ENCODE measurements at regions not wholly inside any gene's neighbourhood (a gene's known extent, or its start where the extent isn't known, plus 50 kb on each side); places are given as distances from the start of the nearest gene placed in this dataset.

- no peak for DNase-seq
Observed at GRCh38 chr10:106520698-106521097, 643.8 kb downstream of the SORCS1 start.

DNA sequence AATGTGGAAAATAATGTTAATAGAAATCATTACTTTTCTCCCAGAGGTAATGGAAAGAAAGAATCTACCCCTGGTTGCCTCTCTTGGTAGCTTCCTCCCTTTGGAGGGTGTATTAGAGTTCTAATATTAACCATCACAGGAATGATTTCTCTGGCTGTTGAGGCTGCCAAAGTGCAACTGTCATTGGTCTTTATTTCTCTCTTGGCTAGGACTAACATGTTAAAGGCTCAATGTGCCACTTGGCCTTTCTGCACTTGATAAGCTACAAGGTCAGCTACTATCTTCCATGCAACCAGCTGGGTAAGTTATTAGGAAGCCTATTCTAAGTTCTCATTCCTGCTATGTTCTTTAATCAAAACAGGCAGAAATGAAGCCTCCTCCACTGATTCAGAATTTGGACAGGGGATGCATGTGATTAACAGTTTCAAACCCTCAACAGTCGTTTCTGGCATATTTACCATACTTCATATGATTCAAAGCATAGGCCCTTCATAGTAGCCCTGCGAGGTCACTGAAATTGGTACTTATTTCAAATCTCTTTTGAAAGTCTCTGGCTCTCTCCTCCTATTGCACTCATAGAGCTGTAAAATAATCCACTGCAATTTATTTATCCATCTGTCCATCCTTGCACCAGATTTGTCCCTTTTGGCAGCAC lies 645.0 kb downstream of the SORCS1 start:
- no peak for DNase-seq

DNA sequence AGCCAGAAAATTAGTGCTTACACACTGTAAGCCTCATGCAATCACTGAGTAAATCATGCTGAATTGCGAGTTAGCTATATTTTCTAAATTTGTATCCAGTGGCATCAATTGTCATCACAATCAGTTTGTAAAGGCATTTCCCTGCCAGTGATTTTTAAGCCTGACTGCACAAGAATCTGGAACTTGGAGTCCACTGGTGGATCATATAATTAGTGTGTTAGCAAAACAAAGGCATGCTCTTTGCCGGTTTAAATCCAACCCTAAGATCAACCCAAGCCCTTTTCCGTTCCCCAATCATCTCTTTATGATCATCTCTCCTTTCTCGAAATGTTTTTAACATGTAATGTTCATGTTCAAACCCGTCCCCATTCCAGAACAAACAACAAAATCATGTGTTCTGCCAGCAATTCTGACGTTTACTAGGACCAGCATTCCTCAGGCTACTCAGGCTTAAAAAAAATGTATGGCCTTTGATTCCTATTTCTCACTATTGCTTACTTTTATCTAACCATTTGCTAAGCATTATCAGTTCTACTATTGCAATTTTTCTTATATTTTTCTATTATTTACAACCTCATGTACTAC lies 649.2 kb downstream of the SORCS1 start:
- no peak for DNase-seq

GRCh38 chr10:106513352-106513771 lies 651.1 kb downstream of the SORCS1 start:
- no peak for DNase-seq

DNA sequence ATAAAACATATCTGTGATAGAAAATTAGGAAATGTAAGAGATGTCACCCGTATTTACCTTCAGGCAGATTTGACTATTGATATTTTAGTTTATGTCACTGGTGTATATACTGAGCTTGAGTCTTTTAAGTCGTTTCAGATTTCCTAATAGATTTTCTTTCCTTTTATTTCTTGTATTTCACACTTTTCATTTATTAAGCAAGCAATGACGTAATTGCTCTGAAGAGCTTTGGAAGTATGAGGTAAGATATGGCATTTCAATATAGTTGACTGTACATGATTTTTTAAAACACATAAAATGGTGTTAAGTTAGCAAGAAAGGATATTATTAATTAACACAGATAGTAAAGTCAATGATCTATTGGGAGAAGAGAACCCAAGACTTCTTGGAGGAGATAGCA lies 652.6 kb downstream of the SORCS1 start:
- DNase-seq: no peak

- DNase-seq: no peak
Observed at GRCh38 chr10:106508950-106509349, 655.6 kb downstream of the SORCS1 start.

DNA sequence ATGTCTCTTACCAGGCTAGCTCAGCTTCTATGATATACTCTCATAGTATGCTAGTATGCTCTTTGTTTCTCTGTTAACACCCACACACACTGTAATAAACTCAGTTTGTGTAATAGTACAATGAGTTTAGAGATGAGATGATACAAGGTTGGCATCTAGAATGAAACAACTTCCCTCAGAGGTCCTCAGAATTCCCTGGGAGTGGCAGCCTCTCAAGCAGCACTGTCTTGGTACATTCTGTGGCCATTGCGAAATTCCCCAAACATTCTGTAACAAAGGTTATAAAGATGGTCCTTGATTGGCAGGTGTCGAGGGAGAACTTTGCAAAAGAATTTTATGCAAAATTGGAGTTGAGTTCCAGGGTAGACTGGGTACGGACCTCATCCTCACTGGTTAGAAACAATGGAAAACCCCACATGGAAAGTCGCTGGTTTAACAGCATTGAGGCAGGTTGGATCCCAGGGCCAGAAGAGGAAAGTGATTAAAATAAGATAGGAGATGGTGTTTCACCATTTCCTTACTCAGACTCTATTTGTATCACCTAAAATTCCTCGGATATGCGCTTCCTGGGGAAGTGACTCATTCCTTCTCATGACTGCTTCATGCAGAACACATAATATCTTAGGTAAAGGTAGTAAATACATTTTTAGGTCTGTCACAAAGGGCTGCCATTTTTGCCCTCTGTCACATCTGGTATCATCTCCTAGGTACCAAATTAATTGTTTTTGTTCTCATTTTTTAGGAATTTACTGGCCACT lies 657.8 kb downstream of the SORCS1 start:
- DNase-seq: no peak

DNA sequence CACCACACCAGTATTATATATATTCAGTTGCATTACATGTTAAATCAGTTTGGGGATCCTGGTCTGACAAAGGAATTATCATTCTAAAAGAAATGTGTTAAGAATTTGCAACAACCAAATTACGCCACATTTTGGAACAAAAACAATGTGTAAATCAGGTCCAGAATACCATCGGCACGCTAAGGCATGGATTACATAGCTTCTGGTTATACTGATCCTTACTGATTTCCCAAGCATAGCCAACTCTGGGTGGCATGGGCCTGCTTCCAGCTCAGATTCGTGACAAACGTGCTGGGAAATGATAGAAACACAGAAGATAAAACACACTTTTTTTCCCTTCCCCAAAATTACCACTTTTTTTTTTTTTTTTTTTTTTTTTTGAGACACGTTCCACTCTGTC lies 660.0 kb downstream of the SORCS1 start:
- DNase-seq: no peak

DNA sequence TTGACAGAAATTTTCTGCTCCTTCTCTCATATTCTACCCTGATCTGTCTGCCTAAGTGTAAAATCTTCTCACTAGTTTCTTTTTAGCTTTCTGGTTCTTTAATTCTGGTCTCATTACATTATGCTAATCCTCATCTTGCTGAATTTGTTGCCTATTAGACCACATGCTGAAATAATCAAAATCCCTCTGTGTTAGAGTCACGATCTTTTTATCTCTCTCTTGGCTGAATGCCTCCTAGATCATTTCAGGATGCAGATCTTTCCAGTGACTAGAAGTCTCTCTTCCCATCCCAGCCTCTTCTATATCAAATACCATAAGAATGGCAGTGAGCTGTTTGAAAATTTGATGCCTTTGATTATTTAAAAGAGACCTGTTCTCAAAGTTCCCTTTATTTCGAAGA lies 661.9 kb downstream of the SORCS1 start:
- no peak for DNase-seq

DNA sequence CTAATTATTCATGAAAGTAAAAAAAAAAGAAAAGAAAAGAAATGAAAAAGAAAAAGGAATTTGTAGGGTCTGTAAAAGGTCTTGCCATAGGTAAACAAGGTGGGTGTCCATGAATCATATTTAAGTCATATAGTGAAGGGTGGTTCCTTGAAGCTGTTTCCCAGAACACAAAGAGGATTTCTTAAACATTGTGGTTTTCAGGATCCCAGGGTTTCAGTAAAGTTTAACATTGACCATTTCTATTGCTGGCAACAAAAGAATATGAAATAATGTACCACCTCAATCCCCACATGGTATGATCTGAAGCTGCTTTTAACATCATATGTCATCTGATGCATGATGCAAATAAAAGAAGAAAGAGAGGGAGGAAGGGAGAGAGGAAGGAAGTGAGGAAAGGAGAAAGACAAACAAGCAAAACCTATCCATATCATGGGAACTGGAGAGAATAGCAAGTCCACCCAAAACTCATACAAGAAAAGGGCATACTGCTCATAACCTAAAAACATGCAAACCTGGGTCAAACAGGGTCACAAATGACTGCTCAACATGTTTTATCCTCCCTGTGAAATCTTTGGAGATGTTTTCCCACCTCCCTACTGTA lies 663.5 kb downstream of the SORCS1 start:
- no peak for DNase-seq

DNA sequence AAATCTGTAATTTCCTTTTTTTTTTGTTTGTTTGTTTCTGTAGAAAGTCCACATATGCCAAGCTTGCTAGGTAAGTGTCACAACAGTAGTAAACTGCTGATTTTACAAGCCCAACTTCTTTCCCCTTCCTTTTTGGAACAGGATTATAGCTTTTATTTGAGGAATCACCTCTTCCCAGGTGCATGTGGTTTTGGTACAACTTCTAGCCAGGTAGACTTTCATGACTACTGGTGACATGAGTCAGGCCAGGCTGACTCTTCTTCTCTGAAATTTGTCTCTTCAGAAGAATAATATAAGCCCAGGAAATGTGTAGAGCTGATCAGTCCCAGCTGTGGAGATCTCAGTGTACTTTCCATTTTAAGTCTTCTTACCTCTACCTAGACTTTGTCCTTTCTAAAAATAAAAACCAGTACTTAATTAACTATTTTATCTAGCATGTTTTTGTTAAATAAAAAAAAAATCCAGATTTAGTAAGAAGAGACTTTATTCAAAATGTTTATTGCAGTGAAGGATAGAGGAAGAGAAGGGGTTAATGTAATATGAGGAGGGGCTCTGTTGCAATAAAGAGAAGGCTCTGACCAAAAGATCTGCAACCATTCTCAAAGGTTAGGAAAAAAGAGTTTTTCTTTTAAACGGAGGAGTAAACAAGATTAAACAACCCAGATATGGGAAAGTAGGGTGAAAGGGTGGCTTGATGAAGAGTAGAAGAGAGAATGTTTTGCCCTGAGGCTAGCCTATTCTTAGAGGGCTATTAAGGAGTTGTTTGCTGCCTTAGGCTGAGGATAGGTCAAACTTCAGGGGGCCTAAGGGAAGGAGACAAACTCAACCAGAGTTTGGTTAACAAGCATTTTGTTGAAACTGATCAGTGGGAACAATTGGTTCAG lies 664.2 kb downstream of the SORCS1 start:
- no peak for DNase-seq

DNA sequence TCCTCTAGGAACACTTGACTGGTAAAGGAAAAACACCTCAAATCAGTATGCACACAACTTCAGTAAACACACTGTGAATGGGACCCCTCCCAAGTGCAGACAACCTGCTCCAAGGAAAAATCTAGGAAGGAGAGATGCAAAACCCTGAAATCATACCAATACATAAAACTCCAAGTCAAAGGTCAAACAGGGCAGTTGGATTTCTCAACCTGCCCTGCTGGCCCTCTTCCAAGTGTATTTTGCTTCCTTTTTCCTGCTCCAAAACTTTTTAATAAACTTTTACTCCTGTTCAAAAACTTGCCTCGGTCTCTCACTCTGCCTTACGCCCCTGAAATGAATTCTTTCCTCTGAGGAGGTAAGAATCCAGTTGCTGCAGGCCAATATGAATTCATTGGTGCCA lies 665.1 kb downstream of the SORCS1 start:
- DNase-seq: no peak

- DNase-seq: no peak
Observed at GRCh38 chr10:106498675-106499074, 665.8 kb downstream of the SORCS1 start.

DNA sequence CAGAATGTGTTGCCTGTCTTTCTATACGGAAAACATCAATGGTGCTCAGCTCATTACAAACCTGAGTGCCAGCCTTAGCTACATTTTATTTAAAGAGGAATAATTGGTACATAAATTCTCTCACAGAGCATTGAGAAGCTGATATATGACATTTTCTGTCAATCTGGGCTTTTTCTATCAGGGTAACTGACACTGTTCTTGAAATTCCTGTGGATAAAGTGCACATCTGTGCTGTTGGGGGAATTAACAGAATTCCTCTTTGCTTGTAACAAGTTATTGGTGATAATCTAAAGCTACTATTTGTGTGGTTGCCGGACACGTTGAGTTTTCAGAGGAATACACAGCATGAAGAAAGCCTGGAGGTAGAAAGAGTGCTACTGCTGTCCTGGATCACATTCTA lies 668.6 kb downstream of the SORCS1 start:
- DNase-seq: no peak

DNA sequence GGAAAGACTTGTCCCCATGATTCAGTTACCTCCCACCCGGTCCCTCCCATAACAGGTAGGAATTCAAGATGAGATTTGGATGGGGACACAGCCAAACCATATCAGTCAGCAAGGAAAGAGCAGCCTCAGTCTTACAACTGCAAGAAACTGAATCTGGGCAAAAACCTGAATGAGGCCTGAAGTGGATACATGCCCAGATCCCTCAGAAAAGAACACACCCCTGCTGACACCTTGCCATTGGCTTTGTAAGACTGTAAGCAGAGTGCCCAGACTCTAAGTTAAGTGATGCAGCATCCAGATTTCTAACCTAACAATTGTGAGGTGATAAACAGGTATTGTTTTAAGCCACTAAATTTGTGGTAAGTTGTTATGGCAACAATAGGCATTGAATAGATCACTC lies 670.8 kb downstream of the SORCS1 start:
- DNase-seq: no peak

GRCh38 chr10:106493226-106493625 lies 671.3 kb downstream of the SORCS1 start:
- no peak for DNase-seq

GRCh38 chr10:106487726-106488125 lies 676.8 kb downstream of the SORCS1 start:
- DNase-seq: no peak

DNA sequence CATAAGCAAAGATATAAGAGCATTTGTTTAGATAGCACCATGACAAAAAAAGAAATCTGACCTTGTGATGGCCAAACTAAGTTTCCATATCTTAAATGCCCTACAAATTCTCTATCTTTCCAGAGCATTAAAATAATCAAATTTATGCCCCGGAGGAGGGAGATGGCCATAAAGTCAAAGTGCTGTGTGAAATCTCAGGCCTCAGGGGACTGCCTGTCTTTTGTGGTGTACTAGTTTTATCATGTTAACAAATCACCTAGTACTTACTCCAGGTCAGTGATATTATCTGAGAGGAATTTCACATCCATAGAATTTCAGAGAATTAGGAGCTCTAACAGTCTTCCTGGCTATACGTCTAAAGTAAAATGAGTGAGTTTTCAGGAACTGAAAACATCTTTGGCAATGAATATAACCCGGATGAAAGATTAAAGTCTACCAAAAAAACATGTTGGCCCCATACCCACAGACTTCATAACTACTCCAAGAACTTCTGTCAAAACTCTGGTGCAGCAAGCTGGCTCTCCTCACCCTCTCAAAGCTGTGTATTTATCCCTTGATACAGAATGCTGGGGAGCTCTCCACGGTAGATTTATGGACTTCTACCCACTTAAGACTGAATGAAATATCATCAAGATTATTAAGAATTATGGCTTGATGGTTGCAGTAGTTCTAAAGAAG lies 682.8 kb downstream of the SORCS1 start:
- DNase-seq: no peak

DNA sequence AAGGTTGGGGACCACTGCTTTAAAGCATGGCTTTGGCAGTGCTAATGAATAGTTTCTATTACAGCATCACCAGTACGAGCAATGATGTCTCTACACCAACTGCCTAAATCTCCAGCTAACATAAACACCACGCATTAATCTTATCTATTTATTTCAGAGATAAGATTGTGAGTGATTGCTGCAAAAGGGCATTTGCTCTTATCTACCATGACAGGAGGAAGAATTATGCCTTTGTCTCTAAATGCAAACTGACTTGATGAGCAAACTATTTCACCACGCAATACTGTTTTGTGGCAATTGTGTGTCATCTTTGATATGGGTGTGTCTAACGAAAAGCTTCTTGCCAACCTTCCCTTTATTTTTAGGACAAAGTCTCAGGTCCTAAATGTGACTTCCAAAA lies 684.9 kb downstream of the SORCS1 start:
- no peak for DNase-seq

DNA sequence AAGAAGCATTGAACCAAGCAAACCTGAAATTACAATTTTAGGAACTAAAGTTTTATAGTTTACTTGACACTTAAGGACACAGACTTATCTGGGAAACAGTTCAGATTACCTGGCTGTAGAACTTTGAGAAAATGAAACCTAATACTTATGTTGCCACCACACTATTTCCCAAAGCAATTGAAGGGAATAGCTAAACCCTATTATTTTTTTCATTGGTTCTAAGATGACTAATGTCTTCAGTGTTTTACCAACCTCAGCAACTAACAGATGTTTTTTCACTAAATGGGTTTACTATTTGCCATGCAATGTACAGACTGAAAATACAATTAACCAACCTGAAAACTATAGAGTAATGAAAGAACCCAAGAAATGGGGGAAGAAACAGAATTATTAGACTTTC lies 689.6 kb downstream of the SORCS1 start:
- DNase-seq: no peak

DNA sequence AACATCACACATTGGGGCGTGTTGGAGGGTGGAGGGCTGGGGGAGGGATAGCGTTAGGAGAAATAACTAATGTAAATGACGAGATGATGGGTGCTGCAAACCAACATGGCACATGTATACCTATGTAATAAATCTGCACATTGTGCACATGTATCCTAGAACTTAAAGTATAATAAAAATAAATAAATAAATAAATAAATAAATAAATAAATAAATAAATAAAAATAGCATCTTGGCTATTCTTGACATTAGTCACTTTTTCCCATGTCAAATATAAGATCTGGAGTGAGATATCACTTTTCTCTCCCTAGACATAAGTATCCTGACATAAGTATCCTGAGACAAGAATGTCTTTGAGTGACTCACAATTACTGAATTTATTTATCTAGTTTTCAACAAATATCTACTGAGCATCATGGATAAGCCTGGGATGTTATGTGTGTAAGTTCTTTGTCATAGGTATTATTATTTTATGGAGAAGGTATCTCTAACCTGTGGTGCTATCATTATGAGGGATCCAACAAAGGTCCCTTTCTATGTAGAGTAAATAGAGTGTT lies 691.3 kb downstream of the SORCS1 start:
- no peak for DNase-seq

DNA sequence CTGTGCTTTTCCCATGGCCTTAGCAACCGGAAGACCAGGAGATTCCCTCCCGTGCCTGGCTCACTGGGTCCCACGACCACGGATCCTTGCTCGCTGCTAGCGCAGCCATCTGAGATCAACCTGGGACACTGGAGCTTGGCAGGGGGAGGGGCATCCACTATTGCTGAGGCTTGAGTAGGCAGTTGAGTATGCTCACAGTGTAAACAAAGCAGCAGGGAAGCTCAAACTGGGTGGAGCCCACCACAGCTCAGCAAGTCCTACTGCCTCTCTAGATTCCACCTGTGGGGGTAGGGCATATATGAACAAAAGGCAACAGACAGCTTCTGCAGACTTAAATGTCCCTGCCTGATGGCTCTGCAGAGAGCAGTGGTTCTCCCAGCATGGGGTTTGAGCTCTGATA lies 697.0 kb downstream of the SORCS1 start:
- no peak for DNase-seq

All from NCI-H446 (cell line).